Right lobe of liver (tissue), 6 donors: ENCODE measurements at regions not wholly inside any gene's neighbourhood (a gene's known extent, or its start where the extent isn't known, plus 50 kb on each side); places are given as distances from the start of the nearest gene placed in this dataset.

ENCODE experiments used
- ATAC-seq, 4 donors: fragments of 200-7000 bp; cut with Tn5 transposase; one replicate each; pipeline ENCODE4 v1.9.1; 2020; ENCODE audit warnings: mild to moderate bottlenecking in 4 of 4, moderate library complexity in 4 of 4
- DNase-seq, 3 donors: peaks; one replicate each; pipeline ENCODE4 v3.0.0-alpha.2; 2020
- H3K27ac ChIP-seq, 3 donors: fragments of 200-600 bp; one replicate each; pipeline ENCODE4 v1.8.0; 2022
- H3K27me3 ChIP-seq, 2 donors: fragments of 200-600 bp; one replicate each; pipeline ENCODE4 v1.8.0; 2022
- H3K36me3 ChIP-seq, 4 donors: fragments of 200-600 bp; sonication (generic) in 1 of 4; one replicate each; pipeline versions ENCODE4 v1.5.1 to v1.8.0; 2017 to 2022; ENCODE audit warnings: control low read depth in 1 of 4
- H3K4me1 ChIP-seq, 4 donors: fragments of 200-600 bp; sonication (generic) in 1 of 4; one replicate each; pipeline versions ENCODE4 v1.5.1 to v1.8.0; 2017 to 2022; ENCODE audit warnings: control low read depth in 1 of 4
- H3K4me3 ChIP-seq, 3 donors: fragments of 200-600 bp; one replicate each; pipeline ENCODE4 v1.8.0; 2022
- H3K9me3 ChIP-seq, 4 donors: fragments of 200-600 bp; sonication (generic) in 1 of 4; one replicate each; pipeline versions ENCODE4 v1.5.1 to v1.8.0; 2017 to 2022; ENCODE audit warnings: control low read depth in 1 of 4
- POLR2A ChIP-seq: fragments of 450-650 bp; IDR thresholded peaks from one replicate; pipeline ENCODE4 v1.6.1; 2017; ENCODE audit warnings: antibody characterized with exemption, mild to moderate bottlenecking
- WGBS: methylation state at CpG from one replicate; pipeline ENCODE4 v1.1.6; 2018; ENCODE audit warnings: low coverage, low lambda C conversion rate; ENCODE audit not compliant: insufficient coverage; ENCODE audit errors: missing lambda C conversion rate; 5-methylcytosine and 5-hydroxymethylcytosine counted together
- intact Hi-C, 2 donors: fragments of 100-400 bp; cut with DNase I; formaldehyde crosslinking; loops; one replicate each; pipeline versions ENCODE4 v1.11.2 to v1.14.1; 2022
- TF ChIP-seq, protein P1 (sequence below), 4 donors: fragments of 200-600 bp in 3 of 4; fragments of 450-650 bp in 1 of 4; IDR thresholded peaks; one replicate each; pipeline versions ENCODE4 v1.5.1 to v1.8.0; 2016 to 2022; ENCODE audit warnings: antibody characterized with exemption in 4 of 4, mild to moderate bottlenecking in 2 of 4
- donor health status: DM: no; HTN: yes; CAD: no.
- donor health status: DM: no; HTN: no; CAD: no.
- donor health status: DM: no; HTN: no; CAD: no.
- donor health status: DM: no; HTN: yes; CAD: no.
- donor health status: DM: no; HTN: yes; CAD: no.

DNA sequence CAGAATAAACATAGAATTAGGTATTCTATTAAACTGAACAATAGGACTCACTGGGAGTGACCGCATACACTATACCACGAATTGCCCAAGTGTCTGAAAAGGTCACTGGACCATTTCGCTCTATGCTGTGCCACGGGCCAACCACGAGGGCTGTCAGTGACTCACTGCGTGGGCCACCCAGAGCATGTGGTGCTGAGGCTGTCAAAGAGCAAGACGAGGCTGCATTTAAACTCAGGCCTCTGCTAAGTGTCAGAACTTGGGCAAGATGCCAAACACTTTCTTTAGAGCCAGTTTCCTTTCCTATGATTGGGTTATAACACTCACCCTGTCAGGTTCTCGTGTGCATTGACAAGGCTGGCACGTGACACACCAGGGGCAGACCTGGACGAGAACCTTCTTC, 97.5 kb downstream of the SH3YL1 start:
- no peak overlapping the region for H3K4me3 ChIP-seq
- peaks cover 0 to 4% (median 0%) of the 10 kb centered on the region in 4 donors for H3K4me1 ChIP-seq
- TF ChIP-seq, protein P1, sequence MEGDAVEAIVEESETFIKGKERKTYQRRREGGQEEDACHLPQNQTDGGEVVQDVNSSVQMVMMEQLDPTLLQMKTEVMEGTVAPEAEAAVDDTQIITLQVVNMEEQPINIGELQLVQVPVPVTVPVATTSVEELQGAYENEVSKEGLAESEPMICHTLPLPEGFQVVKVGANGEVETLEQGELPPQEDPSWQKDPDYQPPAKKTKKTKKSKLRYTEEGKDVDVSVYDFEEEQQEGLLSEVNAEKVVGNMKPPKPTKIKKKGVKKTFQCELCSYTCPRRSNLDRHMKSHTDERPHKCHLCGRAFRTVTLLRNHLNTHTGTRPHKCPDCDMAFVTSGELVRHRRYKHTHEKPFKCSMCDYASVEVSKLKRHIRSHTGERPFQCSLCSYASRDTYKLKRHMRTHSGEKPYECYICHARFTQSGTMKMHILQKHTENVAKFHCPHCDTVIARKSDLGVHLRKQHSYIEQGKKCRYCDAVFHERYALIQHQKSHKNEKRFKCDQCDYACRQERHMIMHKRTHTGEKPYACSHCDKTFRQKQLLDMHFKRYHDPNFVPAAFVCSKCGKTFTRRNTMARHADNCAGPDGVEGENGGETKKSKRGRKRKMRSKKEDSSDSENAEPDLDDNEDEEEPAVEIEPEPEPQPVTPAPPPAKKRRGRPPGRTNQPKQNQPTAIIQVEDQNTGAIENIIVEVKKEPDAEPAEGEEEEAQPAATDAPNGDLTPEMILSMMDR (IDR thresholded peaks at IDR 0.05): no peak
- TF ChIP-seq POLR2A: no peak
- DNase-seq (no peak), ATAC-seq (no peak)
- H3K27ac ChIP-seq: no peak overlapping the region
- intact Hi-C loops: no loop called here
- H3K9me3 ChIP-seq: no peaks in the 10 kb centered on the region
- WGBS: 58% methylated on average over 6 of the region's 10 CpGs
- H3K27me3 ChIP-seq: no peaks in the 10 kb centered on the region
- H3K36me3 ChIP-seq: no peaks in the 10 kb centered on the region

DNA sequence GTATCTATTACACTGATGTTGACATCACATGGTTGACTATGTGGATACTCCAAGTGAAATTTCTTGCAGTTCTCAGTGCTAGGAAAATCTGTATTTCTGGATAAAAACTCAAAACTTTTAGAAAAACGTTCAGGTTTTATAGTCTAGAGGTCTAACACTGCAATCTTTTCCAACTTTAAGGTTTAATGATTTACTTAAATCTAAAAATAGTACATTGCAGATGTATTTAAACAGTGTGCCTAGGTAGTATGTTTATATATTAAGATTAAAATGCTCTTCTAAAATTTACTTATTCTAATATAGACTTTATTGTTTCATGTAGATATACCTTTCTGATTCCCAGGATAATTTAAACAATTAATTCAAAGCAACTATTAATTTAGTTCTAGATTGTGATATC, 98.3 kb downstream of the SH3YL1 start:
- Histone ChIP-seq H3K36me3 (no peaks in the 10 kb centered on the region), H3K27me3 (no peaks in the 10 kb centered on the region), H3K4me3 (no peak overlapping the region), H3K4me1 (peaks cover 0 to 4% (median 0%) of the 10 kb centered on the region in 4 donors), H3K9me3 (no peaks in the 10 kb centered on the region), H3K27ac (no peak overlapping the region)
- intact Hi-C loops: no loop called here
- WGBS: 19% methylated on average over 1 of the region's 1 CpG
- DNase-seq (no peak), ATAC-seq (peak; percentile 38 to 57 (median 48))
- TF ChIP-seq POLR2A: no peak
- TF ChIP-seq, protein P1 (IDR thresholded peaks at IDR 0.05): no peak

DNA sequence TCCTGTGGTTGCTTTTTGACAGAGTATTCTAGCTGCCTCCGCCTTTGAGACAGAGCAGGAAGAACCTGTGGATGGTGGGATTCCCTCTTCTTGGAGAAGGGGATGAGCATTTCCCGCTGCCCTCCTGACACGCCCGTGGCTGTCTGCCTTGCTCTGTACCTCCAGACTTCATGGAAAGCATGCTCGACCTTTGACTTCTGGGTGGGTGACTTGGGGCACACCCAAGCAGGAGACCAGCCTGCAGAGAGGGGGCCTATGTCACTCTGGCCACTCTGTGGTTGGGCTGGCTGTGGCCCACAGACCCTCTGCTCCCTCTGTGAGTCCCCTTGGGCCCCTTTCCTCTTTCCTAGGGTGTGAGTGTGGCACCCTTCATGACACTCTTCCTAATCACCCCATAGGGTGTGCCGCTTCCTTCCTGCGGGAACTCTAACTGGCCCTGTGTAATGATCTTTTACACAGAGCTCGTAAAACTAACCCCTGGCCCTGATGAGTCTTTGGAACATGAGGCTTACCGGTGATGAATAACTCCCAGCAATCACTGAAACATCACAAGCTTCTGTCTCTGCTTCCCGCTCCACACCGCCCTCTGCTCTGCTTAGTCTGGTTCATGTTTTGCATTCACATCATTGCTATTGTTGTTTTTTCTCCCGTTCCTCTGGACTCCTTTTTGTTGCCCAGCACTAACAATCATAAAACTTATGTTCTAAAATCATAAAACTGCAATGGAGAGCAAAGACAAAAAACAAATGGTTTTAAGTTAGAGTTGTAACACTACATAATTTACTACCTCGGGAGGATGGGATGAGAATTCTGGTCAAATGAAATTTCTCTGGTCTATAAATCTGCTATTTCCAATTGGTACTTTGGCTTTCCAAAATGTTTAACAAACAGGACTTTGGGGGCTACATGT, 101.1 kb downstream of the SH3YL1 start:
- 71% methylated on average over 8 of the region's 13 CpGs for WGBS
- TF ChIP-seq, protein P1 (IDR thresholded peaks at IDR 0.05): no peak
- TF ChIP-seq POLR2A: no peak

DNA sequence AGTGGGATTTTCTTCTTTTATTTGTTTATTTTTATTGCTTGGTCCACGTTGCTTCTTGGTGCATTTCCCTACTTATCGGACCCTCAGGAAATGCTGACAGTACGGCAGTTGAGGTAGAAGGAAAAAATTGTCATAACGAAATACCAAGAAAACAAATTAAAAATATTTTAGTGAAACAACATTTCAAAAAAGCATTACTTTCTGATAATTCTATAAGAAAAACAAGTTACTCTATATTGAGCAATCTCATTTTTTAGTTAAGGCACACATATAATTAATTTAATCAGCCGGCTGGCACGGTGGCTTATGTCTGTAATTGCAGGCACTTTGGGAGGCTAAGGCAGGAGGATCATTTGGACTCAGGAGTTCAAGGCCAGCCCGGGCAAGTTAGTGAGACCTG, 102.1 kb downstream of the SH3YL1 start:
- no peaks in the 10 kb centered on the region for H3K27me3 ChIP-seq
- peaks cover 0 to 4% (median 0%) of the 10 kb centered on the region in 4 donors for H3K4me1 ChIP-seq
- H3K4me3 ChIP-seq: no peak overlapping the region
- 65% methylated on average over 6 of the region's 7 CpGs for WGBS
- intact Hi-C loops: no loop called here
- no peaks in the 10 kb centered on the region for H3K36me3 ChIP-seq
- TF ChIP-seq POLR2A: no peak
- TF ChIP-seq, protein P1 (IDR thresholded peaks at IDR 0.05): no peak
- no peaks in the 10 kb centered on the region for H3K9me3 ChIP-seq
- no peak overlapping the region for H3K27ac ChIP-seq
- DNase-seq (no peak), ATAC-seq (no peak)

More for the DNA sequence above, 101.1 kb downstream of the SH3YL1 start:
- intact Hi-C loops: no loop called here
- peaks cover 0 to 4% (median 0%) of the 10 kb centered on the region in 4 donors for H3K4me1 ChIP-seq
- H3K4me3 ChIP-seq: no peak overlapping the region
- no peaks in the 10 kb centered on the region for H3K36me3 ChIP-seq
- no peaks in the 10 kb centered on the region for H3K9me3 ChIP-seq
- ATAC-seq: no peak
- no peak for DNase-seq
- no peaks in the 10 kb centered on the region for H3K27me3 ChIP-seq
- H3K27ac ChIP-seq: no peak overlapping the region
